ENCODE measurements at regions not wholly inside any gene's neighbourhood (a gene's known extent, or its start where the extent isn't known, plus 50 kb on each side); places are given as distances from the start of the nearest gene placed in this dataset.

DNA sequence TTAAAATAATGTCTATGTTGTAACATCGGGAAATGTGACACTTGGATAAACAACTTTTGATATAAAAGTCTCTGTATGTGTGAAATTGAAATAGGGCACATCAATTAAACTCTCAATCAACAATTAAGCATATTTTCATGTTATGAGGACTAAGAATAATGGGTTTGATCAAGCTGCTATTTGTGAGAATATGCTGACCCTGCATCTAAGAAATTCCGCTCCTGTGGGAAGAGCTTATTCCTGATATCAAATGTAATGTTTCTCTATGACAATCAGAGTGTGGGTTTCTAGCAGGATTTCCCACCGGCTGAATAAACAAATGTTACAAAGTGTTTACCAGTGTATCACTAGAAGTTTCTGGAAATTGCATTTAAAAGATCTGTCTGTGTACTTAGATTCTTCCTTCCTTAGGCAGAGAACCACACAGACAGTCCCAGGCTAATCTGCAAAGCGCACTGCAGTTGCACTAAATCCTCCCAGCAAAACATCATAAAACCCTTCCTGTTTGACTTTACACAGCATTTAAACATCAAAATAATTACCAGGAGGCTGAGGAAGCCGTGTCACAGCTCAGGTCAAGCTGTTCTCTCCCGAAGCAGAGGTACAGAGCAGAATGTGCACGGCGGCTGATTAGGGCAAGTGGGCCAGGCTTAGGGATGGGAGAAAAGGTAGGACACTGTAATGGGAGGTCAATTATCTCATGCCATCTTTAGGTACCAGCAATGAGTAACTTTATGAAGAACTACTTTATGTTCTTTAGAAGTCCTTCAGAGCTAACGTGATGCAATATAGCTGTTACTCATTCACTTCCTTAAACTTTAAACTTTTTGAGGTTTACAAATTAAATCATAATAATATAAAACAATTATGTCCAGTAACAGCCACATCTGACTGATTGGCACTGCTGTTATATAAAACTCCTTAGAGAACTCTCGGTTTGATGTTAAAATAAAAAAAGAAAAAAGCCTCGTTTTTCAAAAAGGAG lies 109.1 kb upstream of the CTTNBP2 start:
- H3K27ac Mint-ChIP-seq: no peak overlapping the region
- no peaks in the 10 kb centered on the region for H3K27me3 Mint-ChIP-seq
- no peaks in the 10 kb centered on the region for H3K4me1 Mint-ChIP-seq (ENCODE audit: low read depth)
- H3K4me3 Mint-ChIP-seq (ENCODE audit: low read depth): no peak overlapping the region
- no peak for DNase-seq (ENCODE audit: low spot score, unreplicated experiment)
- TF ChIP-seq, protein P1, sequence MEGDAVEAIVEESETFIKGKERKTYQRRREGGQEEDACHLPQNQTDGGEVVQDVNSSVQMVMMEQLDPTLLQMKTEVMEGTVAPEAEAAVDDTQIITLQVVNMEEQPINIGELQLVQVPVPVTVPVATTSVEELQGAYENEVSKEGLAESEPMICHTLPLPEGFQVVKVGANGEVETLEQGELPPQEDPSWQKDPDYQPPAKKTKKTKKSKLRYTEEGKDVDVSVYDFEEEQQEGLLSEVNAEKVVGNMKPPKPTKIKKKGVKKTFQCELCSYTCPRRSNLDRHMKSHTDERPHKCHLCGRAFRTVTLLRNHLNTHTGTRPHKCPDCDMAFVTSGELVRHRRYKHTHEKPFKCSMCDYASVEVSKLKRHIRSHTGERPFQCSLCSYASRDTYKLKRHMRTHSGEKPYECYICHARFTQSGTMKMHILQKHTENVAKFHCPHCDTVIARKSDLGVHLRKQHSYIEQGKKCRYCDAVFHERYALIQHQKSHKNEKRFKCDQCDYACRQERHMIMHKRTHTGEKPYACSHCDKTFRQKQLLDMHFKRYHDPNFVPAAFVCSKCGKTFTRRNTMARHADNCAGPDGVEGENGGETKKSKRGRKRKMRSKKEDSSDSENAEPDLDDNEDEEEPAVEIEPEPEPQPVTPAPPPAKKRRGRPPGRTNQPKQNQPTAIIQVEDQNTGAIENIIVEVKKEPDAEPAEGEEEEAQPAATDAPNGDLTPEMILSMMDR (IDR thresholded peaks at IDR 0.05; ENCODE audit: unreplicated experiment): no peak
- H3K36me3 Mint-ChIP-seq (ENCODE audit: insufficient read depth): no peaks in the 10 kb centered on the region
- H3K9me3 Mint-ChIP-seq (ENCODE audit: low read depth): peaks cover 3% of the 10 kb centered on the region

DNA sequence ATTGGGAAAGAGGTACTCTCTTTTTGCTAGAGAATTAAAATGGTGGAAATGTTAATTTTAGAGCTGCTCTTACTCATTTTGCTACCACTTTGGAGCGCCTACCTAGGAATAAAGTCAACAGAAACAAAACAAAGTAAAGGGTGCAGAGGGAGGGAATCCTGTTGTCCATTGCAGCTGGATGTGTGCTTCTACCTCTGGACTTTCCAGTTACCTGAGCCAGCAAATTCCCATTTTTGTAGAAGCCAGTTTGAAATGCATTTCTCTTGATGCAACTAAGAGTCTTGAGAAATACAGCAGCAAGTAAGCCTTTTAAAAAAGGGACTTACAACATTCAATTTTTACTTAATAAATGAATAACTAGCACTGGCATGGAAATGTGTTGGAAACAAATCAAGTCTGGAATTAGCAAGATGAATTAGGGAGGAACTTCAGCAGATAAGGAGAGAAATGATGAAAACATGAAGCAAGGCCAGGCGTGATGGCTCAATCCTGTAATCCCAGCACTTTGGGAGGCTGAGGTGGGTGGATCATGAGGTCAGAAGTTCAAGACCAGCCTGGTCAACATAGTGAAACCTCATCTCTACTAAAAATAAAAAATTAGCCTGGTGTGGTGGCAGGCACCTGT lies 113.5 kb upstream of the CTTNBP2 start:
- Mint-ChIP-seq H3K27me3 (no peaks in the 10 kb centered on the region), H3K36me3 (ENCODE audit: insufficient read depth) (no peaks in the 10 kb centered on the region), H3K4me3 (ENCODE audit: low read depth) (no peak overlapping the region), H3K4me1 (ENCODE audit: low read depth) (no peaks in the 10 kb centered on the region), H3K9me3 (ENCODE audit: low read depth) (peaks cover 3% of the 10 kb centered on the region), H3K27ac (no peak overlapping the region)
- TF ChIP-seq, protein P1 (IDR thresholded peaks at IDR 0.05; ENCODE audit: unreplicated experiment): no peak
- no peak for DNase-seq (ENCODE audit: low spot score, unreplicated experiment)

DNA sequence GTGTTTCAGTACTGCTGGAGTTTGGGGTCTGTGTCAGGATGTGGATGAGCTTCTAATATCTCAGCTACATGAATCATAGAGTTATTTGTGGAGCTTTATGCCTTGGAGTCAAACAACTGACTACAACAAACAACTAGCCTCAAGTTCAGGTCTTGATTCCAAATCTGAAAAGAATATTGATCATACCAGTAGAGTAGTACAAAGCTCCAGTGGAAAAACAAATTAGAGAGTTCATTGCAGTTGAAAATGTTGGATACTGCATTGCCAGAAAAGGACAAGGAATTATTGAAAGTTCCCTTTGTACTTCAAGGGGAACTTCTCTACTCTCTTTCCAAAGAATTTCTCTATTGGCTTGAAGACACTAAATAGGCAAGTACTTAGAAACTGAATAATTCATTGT lies 117.6 kb upstream of the CTTNBP2 start:
- Mint-ChIP-seq H3K4me3 (ENCODE audit: low read depth) (no peak overlapping the region), H3K27me3 (no peaks in the 10 kb centered on the region), H3K27ac (no peak overlapping the region), H3K9me3 (ENCODE audit: low read depth) (no peaks in the 10 kb centered on the region), H3K4me1 (ENCODE audit: low read depth) (no peaks in the 10 kb centered on the region), H3K36me3 (ENCODE audit: insufficient read depth) (no peaks in the 10 kb centered on the region)
- TF ChIP-seq, protein P1 (IDR thresholded peaks at IDR 0.05; ENCODE audit: unreplicated experiment): no peak
- DNase-seq (ENCODE audit: low spot score, unreplicated experiment): no peak

DNA sequence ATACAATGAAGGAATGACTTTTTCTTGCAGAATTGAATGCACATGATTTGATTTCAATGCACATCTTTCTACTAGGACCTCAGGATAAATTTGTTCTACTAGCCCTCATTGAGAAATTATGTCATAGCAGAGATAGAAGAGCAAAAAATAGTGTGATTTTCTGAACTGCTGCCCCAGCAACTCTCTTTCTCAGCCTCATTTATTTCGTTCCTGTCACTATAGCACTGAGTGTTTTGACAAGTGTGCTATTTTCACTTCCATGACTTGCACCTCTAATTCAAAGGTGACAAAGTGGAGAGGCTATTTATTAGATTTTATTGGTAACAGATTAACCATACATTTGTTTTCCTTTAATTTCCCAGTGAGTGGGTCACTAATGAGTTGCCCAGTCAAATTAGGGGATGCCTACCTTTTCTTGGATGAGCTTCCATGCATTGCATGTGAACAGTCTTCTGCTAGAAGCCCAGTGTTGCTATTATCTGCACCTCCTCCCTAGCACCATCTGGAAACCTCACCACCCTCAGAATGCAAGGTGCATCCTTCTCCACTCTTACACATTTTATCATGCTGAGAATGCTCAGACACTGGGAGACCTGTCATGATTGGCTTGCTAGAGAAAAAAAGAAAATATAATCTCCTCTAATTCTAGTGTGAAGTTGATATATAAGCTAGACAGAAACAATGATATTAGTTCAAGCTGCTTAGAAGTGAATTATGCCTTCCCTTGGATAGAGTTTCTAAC lies 119.6 kb upstream of the CTTNBP2 start:
- Mint-ChIP-seq H3K36me3 (ENCODE audit: insufficient read depth) (no peaks in the 10 kb centered on the region), H3K4me1 (ENCODE audit: low read depth) (no peaks in the 10 kb centered on the region), H3K9me3 (ENCODE audit: low read depth) (no peaks in the 10 kb centered on the region), H3K27ac (no peak overlapping the region), H3K27me3 (no peaks in the 10 kb centered on the region), H3K4me3 (ENCODE audit: low read depth) (no peak overlapping the region)
- TF ChIP-seq, protein P1 (IDR thresholded peaks at IDR 0.05; ENCODE audit: unreplicated experiment): no peak
- no peak for DNase-seq (ENCODE audit: low spot score, unreplicated experiment)

DNA sequence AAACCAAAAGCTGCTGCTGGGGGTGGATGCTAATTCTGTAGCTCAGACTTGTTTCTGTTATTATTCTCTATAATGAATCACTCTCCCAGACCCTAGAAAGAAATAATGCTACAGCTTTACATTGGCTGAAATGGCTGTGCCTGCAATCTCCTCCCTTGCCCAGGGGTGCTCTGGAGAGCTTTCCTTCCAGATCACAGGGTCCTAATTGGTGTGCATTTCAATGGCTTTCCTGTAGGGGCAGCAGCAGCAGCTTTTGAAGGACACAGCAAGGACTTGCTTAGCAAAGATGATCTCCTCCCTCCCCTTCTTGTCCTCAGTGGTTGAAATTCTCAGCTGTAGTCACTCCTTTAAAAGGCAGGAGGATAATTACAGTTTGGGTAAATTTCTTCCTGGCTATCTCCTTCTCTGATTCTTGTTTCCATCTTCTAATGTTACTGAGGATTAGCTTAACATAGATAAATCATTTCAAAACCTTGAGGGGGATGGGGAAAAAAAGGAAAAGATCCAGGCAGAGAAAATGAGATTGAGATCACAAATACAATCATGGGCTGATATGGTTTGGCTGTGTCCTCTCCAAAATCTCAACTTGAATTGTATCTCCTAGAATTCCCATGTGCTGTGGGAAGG lies 120.2 kb upstream of the CTTNBP2 start:
- Mint-ChIP-seq H3K36me3 (ENCODE audit: insufficient read depth) (no peaks in the 10 kb centered on the region), H3K9me3 (ENCODE audit: low read depth) (no peaks in the 10 kb centered on the region)

More for the DNA sequence above, 120.2 kb upstream of the CTTNBP2 start:
- DNase-seq (ENCODE audit: low spot score, unreplicated experiment): peak; percentile 15
- no peak overlapping the region for H3K27ac Mint-ChIP-seq
- no peaks in the 10 kb centered on the region for H3K27me3 Mint-ChIP-seq
- TF ChIP-seq, protein P1 (IDR thresholded peaks at IDR 0.05; ENCODE audit: unreplicated experiment): peak; percentile 57
- H3K4me3 Mint-ChIP-seq (ENCODE audit: low read depth): no peak overlapping the region
- no peaks in the 10 kb centered on the region for H3K4me1 Mint-ChIP-seq (ENCODE audit: low read depth)

All from progenitor cell of endocrine pancreas (in vitro differentiated cells).